ENCODE measurements at regions not wholly inside any gene's neighbourhood (a gene's known extent, or its start where the extent isn't known, plus 50 kb on each side); places are given as distances from the start of the nearest gene placed in this dataset.

DNA sequence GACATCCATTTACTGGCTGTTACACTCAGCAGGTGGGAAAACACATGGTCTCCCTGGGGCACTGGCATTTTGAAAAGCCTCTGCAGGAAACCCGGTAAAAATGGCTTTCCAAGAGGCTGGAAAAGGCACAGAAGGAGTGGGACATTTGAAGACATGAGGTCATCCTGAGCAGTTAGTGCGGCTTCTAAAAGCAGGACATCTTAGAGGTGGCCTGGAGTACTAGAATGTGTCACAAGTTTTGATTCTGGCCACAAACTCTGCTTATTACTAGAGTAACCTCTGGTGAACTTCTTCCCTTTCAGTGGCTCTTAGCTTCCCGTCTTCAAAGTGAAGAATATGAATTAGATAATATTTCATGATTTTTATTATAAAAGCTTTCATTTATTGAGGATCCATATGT lies 423.0 kb upstream of the BRINP1 start:
- no peaks in the 10 kb centered on the region for H3K36me3 ChIP-seq
- TF ChIP-seq EP300 (IDR thresholded peaks at IDR 0.05; ENCODE audit: low read depth) (no peak), POLR2A (IDR thresholded peaks at IDR 0.05) (no peak), POLR2AphosphoS5 (IDR thresholded peaks at IDR 0.05) (no peak)
- TF ChIP-seq, protein P1, sequence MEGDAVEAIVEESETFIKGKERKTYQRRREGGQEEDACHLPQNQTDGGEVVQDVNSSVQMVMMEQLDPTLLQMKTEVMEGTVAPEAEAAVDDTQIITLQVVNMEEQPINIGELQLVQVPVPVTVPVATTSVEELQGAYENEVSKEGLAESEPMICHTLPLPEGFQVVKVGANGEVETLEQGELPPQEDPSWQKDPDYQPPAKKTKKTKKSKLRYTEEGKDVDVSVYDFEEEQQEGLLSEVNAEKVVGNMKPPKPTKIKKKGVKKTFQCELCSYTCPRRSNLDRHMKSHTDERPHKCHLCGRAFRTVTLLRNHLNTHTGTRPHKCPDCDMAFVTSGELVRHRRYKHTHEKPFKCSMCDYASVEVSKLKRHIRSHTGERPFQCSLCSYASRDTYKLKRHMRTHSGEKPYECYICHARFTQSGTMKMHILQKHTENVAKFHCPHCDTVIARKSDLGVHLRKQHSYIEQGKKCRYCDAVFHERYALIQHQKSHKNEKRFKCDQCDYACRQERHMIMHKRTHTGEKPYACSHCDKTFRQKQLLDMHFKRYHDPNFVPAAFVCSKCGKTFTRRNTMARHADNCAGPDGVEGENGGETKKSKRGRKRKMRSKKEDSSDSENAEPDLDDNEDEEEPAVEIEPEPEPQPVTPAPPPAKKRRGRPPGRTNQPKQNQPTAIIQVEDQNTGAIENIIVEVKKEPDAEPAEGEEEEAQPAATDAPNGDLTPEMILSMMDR (IDR thresholded peaks at IDR 0.05), result no peak
- intact Hi-C loops (cut with DNase I; ENCODE audit: low total_unique reads) (no loop called here), in situ Hi-C loops (cut with MboI; ENCODE audit: low pct_ligation_motif_present in 1 of 4, low pct_unique_long_range_greater_than_20kb in 1 of 4, low sequenced_read_pairs in 3 of 4) (loop anchor here in 1 of 4 donors (25.0 kb wide), 1 partner anchor 105 kb away; no protein-coding TSS in a partner anchor)
- WGBS, 2 donors (ENCODE audit: low coverage in 1 of 2), result 73% methylated on average over 3 of the region's 3 CpGs
- DNase-seq, result no peak
- no peaks in the 10 kb centered on the region for H3K27me3 ChIP-seq
- no peak overlapping the region for H3K27ac ChIP-seq
- H3K4me3 ChIP-seq, result no peak overlapping the region
- H3K4me1 ChIP-seq, result no peaks in the 10 kb centered on the region
- H3K9me3 ChIP-seq, result no peaks in the 10 kb centered on the region

DNA sequence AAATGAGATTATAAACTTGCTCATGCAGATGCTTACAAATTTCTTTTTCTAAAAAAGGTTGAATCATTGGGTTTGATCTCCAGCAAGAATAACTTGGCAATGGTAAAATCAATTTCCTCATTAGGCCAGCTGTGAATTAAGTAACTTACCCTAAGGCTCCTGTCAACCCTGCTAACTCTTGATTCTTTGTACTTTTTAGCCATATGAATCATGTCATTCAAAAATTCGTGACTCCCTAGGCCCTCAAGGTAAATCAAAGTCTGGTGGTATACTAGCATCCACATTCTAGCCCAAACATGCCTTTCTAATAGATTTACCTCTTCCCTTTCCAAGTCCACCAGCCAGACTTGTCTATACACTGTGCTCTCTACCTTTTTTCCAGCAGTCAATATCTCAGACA lies 420.8 kb upstream of the BRINP1 start:
- Histone ChIP-seq H3K27ac (no peak overlapping the region), H3K27me3 (no peaks in the 10 kb centered on the region), H3K9me3 (no peaks in the 10 kb centered on the region), H3K4me1 (no peaks in the 10 kb centered on the region), H3K4me3 (no peak overlapping the region), H3K36me3 (no peaks in the 10 kb centered on the region)
- in situ Hi-C loops (cut with MboI; ENCODE audit: low pct_ligation_motif_present in 1 of 4, low pct_unique_long_range_greater_than_20kb in 1 of 4, low sequenced_read_pairs in 3 of 4), result loop anchor here in 1 of 4 donors (25.0 kb wide), 1 partner anchor 103 kb away; no protein-coding TSS in a partner anchor
- no peak for DNase-seq
- 29 to 60% methylated on average over 1 of the region's 1 CpG for WGBS, 2 donors (ENCODE audit: low coverage in 1 of 2)
- TF ChIP-seq EP300 (IDR thresholded peaks at IDR 0.05; ENCODE audit: low read depth) (no peak), POLR2A (IDR thresholded peaks at IDR 0.05) (no peak), POLR2AphosphoS5 (IDR thresholded peaks at IDR 0.05) (no peak)
- TF ChIP-seq, protein P1 (IDR thresholded peaks at IDR 0.05), result no peak
- intact Hi-C loops (cut with DNase I; ENCODE audit: low total_unique reads), result no loop called here

DNA sequence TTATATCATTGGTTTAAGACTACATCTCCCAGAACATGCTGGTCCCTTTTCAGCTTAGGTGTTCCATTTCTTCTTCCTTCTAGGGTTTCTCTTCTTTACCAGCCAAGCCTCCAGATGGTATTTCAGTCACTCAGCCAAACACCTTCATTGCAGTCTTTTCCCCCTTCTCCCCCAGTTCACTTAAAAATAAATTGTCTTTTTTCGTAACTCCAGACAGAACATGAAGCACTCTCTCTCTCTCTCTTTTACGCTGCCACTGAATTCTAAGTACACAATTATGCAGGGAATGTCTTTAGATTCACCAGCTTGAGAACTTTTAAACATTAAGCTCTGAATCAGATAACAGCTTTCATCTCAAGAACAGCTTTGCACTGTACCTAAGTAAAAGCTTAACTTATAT lies 419.7 kb upstream of the BRINP1 start:
- Histone ChIP-seq H3K36me3 (no peaks in the 10 kb centered on the region), H3K9me3 (no peaks in the 10 kb centered on the region), H3K27me3 (no peaks in the 10 kb centered on the region), H3K4me3 (no peak overlapping the region), H3K27ac (no peak overlapping the region), H3K4me1 (no peaks in the 10 kb centered on the region)
- in situ Hi-C loops (cut with MboI; ENCODE audit: low pct_ligation_motif_present in 1 of 4, low pct_unique_long_range_greater_than_20kb in 1 of 4, low sequenced_read_pairs in 3 of 4) (loop anchor here in 1 of 4 donors (25.0 kb wide), 1 partner anchor 102 kb away; no protein-coding TSS in a partner anchor), intact Hi-C loops (cut with DNase I; ENCODE audit: low total_unique reads) (no loop called here)
- no peak for TF ChIP-seq EP300 (IDR thresholded peaks at IDR 0.05; ENCODE audit: low read depth)
- TF ChIP-seq POLR2AphosphoS5 (IDR thresholded peaks at IDR 0.05), result no peak
- no peak for TF ChIP-seq POLR2A (IDR thresholded peaks at IDR 0.05)
- TF ChIP-seq, protein P1 (IDR thresholded peaks at IDR 0.05), result no peak
- no peak for DNase-seq
- 52 to 63% methylated on average over 2 of the region's 2 CpGs for WGBS, 2 donors (ENCODE audit: low coverage in 1 of 2)

DNA sequence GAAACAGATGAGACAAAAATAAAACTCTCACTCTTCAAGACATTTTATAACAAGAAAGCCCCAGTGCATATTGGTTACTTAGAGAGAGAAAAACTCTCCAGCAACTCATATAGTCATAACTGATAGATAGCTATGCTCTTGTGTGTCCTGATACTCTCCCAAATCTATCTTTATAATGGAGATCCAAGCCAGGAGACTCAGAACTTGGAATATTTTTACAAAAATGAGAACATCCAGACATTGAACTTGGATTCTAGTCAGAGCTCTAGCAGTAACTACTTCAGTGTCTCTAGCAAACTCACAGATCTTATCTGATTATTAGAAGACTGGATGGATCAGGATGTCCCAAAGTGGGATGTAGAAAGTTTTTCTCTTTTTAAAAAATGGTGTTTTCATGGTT lies 412.7 kb upstream of the BRINP1 start:
- Histone ChIP-seq H3K4me3 (no peak overlapping the region), H3K4me1 (no peaks in the 10 kb centered on the region), H3K27me3 (no peaks in the 10 kb centered on the region), H3K9me3 (no peaks in the 10 kb centered on the region), H3K36me3 (no peaks in the 10 kb centered on the region), H3K27ac (no peak overlapping the region)
- TF ChIP-seq POLR2A (IDR thresholded peaks at IDR 0.05), result no peak
- no peak for TF ChIP-seq POLR2AphosphoS5 (IDR thresholded peaks at IDR 0.05)
- TF ChIP-seq EP300 (IDR thresholded peaks at IDR 0.05; ENCODE audit: low read depth), result no peak
- TF ChIP-seq, protein P1 (IDR thresholded peaks at IDR 0.05), result no peak
- DNase-seq, result no peak
- in situ Hi-C loops (cut with MboI; ENCODE audit: low pct_ligation_motif_present in 1 of 4, low pct_unique_long_range_greater_than_20kb in 1 of 4, low sequenced_read_pairs in 3 of 4), result loop anchor here in 1 of 4 donors (25.0 kb wide), 1 partner anchor 95 kb away; no protein-coding TSS in a partner anchor
- intact Hi-C loops (cut with DNase I; ENCODE audit: low total_unique reads), result no loop called here
